ENCODE measurements at regions not wholly inside any gene's neighbourhood (a gene's known extent, or its start where the extent isn't known, plus 50 kb on each side); places are given as distances from the start of the nearest gene placed in this dataset.

GRCh38 chr5:147037515-147038205, 159.1 kb upstream of the PPP2R2B start:
- no peak for DNase-seq (ENCODE audit: low read depth in 2 of 2)

- DNase-seq (ENCODE audit: low read depth in 2 of 2) = no peak
Observed at GRCh38 chr5:147040856-147041255, 162.3 kb upstream of the PPP2R2B start.

- no peak for DNase-seq (ENCODE audit: low read depth in 2 of 2)
Observed at GRCh38 chr5:147044572-147045273, 166.2 kb upstream of the PPP2R2B start.

GRCh38 chr5:147045290-147045689, 166.7 kb upstream of the PPP2R2B start:
- no peak for DNase-seq (ENCODE audit: low read depth in 2 of 2)

- DNase-seq (ENCODE audit: low read depth in 2 of 2) = no peak
Observed at GRCh38 chr5:147046281-147046680, 167.7 kb upstream of the PPP2R2B start.

- no peak for DNase-seq (ENCODE audit: low read depth in 2 of 2)
Observed at GRCh38 chr5:147046894-147047293, 168.3 kb upstream of the PPP2R2B start.

GRCh38 chr5:147049764-147050163, 171.2 kb upstream of the PPP2R2B start:
- DNase-seq (ENCODE audit: low read depth in 2 of 2) = no peak

- no peak for DNase-seq (ENCODE audit: low read depth in 2 of 2)
Observed at GRCh38 chr5:147050172-147050571, 171.6 kb upstream of the PPP2R2B start.

- no peak for DNase-seq (ENCODE audit: low read depth in 2 of 2)
Observed at GRCh38 chr5:147051193-147051592, 172.6 kb upstream of the PPP2R2B start.

GRCh38 chr5:147052519-147052918, 174.0 kb upstream of the PPP2R2B start:
- DNase-seq (ENCODE audit: low read depth in 2 of 2) = no peak

GRCh38 chr5:147055089-147055826, 176.7 kb upstream of the PPP2R2B start:
- no peak for DNase-seq (ENCODE audit: low read depth in 2 of 2)

GRCh38 chr5:147055850-147056566, 177.5 kb upstream of the PPP2R2B start:
- DNase-seq (ENCODE audit: low read depth in 2 of 2) = no peak

GRCh38 chr5:147057051-147057450, 177.8 kb upstream of the STK32A start:
- DNase-seq (ENCODE audit: low read depth in 2 of 2) = no peak

GRCh38 chr5:147061431-147061830, 173.4 kb upstream of the STK32A start:
- no peak for DNase-seq (ENCODE audit: low read depth in 2 of 2)

- DNase-seq (ENCODE audit: low read depth in 2 of 2) = no peak
Observed at GRCh38 chr5:147062427-147062826, 172.4 kb upstream of the STK32A start.

GRCh38 chr5:147063943-147064342, 170.9 kb upstream of the STK32A start:
- DNase-seq (ENCODE audit: low read depth in 2 of 2) = no peak

GRCh38 chr5:147065071-147065470, 169.8 kb upstream of the STK32A start:
- DNase-seq (ENCODE audit: low read depth in 2 of 2) = no peak

GRCh38 chr5:147068998-147069397, 165.8 kb upstream of the STK32A start:
- DNase-seq (ENCODE audit: low read depth in 2 of 2) = no peak

GRCh38 chr5:147072622-147073021, 162.2 kb upstream of the STK32A start:
- DNase-seq (ENCODE audit: low read depth in 2 of 2) = no peak

- DNase-seq (ENCODE audit: low read depth in 2 of 2) = no peak
Observed at GRCh38 chr5:147073098-147073497, 161.7 kb upstream of the STK32A start.

- DNase-seq (ENCODE audit: low read depth in 2 of 2) = no peak
Observed at GRCh38 chr5:147075187-147075586, 159.6 kb upstream of the STK32A start.

GRCh38 chr5:147080391-147080790, 154.4 kb upstream of the STK32A start:
- DNase-seq (ENCODE audit: low read depth in 2 of 2) = no peak
